ENCODE measurements at regions not wholly inside any gene's neighbourhood (a gene's known extent, or its start where the extent isn't known, plus 50 kb on each side); places are given as distances from the start of the nearest gene placed in this dataset.

DNA sequence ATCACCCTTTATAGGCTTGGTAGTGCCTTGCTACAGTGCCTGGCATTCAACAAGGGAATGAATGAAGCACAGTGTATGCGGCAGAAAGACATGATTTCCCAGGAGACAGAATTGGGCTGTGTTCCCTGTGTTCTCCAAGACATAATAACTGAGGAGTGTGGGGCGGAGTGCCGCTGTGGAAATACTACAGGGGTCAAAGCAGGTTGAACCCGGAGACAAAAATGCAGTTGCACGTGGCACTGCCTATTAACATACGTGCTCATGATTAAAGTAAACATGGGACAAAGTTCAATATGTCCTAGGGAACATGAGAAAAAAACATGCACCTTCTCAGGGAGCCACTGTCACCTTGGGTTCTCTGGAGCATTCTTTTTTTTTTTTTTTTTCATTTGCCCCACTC lies 820.8 kb downstream of the RPA4 start:
- H3K4me1 Mint-ChIP-seq: no peaks in the 10 kb centered on the region
- no peak overlapping the region for H3K4me3 Mint-ChIP-seq
- H3K9me3 Mint-ChIP-seq: peaks cover 6% of the 10 kb centered on the region
- DNase-seq (ENCODE audit: low spot score in 2 of 2, unreplicated experiment in 2 of 2): no peak
- TF ChIP-seq, protein P1, sequence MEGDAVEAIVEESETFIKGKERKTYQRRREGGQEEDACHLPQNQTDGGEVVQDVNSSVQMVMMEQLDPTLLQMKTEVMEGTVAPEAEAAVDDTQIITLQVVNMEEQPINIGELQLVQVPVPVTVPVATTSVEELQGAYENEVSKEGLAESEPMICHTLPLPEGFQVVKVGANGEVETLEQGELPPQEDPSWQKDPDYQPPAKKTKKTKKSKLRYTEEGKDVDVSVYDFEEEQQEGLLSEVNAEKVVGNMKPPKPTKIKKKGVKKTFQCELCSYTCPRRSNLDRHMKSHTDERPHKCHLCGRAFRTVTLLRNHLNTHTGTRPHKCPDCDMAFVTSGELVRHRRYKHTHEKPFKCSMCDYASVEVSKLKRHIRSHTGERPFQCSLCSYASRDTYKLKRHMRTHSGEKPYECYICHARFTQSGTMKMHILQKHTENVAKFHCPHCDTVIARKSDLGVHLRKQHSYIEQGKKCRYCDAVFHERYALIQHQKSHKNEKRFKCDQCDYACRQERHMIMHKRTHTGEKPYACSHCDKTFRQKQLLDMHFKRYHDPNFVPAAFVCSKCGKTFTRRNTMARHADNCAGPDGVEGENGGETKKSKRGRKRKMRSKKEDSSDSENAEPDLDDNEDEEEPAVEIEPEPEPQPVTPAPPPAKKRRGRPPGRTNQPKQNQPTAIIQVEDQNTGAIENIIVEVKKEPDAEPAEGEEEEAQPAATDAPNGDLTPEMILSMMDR (IDR thresholded peaks at IDR 0.05; ENCODE audit: unreplicated experiment): no peak
- no peaks in the 10 kb centered on the region for H3K36me3 Mint-ChIP-seq
- H3K27ac Mint-ChIP-seq: no peak overlapping the region
- no peaks in the 10 kb centered on the region for H3K27me3 Mint-ChIP-seq (ENCODE audit: low read depth)

DNA sequence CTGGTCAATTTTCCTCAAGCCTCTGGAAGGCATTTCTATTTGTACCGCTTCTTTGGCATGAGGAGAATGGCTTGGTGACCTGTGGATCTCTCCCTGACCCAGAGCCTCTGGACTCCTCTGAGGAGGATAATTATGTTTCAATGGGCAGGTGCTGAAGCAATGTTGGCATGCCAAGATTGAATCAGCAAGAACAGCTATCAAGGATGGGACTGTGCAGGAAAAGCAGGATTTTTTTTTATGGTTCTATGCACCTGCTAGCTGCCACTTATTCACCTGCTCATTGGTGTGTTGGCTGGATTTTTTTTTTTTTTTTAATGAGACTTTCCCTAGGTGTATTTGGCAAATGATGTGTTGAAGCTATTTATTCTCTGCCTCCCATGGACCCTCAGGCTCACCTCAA lies 821.2 kb downstream of the RPA4 start:
- no peaks in the 10 kb centered on the region for H3K36me3 Mint-ChIP-seq
- no peaks in the 10 kb centered on the region for H3K27me3 Mint-ChIP-seq (ENCODE audit: low read depth)
- no peaks in the 10 kb centered on the region for H3K4me1 Mint-ChIP-seq
- H3K9me3 Mint-ChIP-seq: peaks cover 10% of the 10 kb centered on the region
- H3K4me3 Mint-ChIP-seq: no peak overlapping the region
- TF ChIP-seq, protein P1 (IDR thresholded peaks at IDR 0.05; ENCODE audit: unreplicated experiment): no peak
- no peak for DNase-seq (ENCODE audit: low spot score in 2 of 2, unreplicated experiment in 2 of 2)
- no peak overlapping the region for H3K27ac Mint-ChIP-seq

DNA sequence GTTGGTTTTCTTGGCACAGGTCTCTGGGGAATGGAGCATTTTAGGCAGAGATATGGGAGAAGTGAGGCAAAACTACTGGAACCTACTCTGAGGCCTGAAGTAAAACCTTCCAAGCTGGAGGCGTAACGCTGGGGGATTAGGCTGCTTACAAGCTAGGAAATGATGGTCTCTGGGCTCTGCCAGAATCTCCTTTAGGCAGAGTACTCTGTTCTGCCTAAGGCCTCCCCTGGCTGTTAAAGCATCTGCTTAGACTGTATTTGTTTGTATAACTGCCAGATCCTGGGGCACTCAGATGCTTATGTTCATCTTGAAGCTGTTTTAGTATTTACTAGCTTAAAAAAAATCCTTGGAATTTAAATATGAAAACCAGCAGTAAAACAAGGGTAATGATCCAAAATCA lies 822.2 kb downstream of the RPA4 start:
- TF ChIP-seq, protein P1 (IDR thresholded peaks at IDR 0.05; ENCODE audit: unreplicated experiment): no peak
- H3K9me3 Mint-ChIP-seq: peaks cover 10% of the 10 kb centered on the region
- H3K4me1 Mint-ChIP-seq: no peaks in the 10 kb centered on the region
- no peak for DNase-seq (ENCODE audit: low spot score in 2 of 2, unreplicated experiment in 2 of 2)
- H3K36me3 Mint-ChIP-seq: no peaks in the 10 kb centered on the region
- H3K27ac Mint-ChIP-seq: no peak overlapping the region
- no peaks in the 10 kb centered on the region for H3K27me3 Mint-ChIP-seq (ENCODE audit: low read depth)
- H3K4me3 Mint-ChIP-seq: no peak overlapping the region

DNA sequence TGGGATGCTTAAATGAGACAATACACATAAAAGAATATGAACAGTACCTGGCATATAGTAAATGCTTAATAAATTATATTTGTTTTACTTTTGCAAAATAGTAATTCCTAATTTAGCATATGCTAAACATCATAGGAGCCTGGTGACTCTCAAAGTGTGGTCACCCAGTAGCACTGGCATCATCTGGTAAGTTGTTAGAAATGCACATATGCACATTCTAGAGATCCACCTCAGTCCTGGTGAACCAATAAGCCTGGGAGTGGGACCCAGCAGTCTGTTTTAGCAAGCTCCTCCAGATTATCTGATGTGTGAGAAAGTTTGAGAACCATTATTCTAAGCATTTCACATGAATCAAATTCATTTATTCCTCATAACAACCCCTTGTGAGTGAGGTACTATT lies 830.4 kb downstream of the RPA4 start:
- DNase-seq (ENCODE audit: low spot score in 2 of 2, unreplicated experiment in 2 of 2): no peak
- TF ChIP-seq, protein P1 (IDR thresholded peaks at IDR 0.05; ENCODE audit: unreplicated experiment): no peak
- Mint-ChIP-seq H3K27ac (no peak overlapping the region), H3K27me3 (ENCODE audit: low read depth) (no peaks in the 10 kb centered on the region), H3K4me1 (no peaks in the 10 kb centered on the region), H3K36me3 (no peaks in the 10 kb centered on the region), H3K4me3 (no peak overlapping the region), H3K9me3 (peaks cover 35% of the 10 kb centered on the region)

DNA sequence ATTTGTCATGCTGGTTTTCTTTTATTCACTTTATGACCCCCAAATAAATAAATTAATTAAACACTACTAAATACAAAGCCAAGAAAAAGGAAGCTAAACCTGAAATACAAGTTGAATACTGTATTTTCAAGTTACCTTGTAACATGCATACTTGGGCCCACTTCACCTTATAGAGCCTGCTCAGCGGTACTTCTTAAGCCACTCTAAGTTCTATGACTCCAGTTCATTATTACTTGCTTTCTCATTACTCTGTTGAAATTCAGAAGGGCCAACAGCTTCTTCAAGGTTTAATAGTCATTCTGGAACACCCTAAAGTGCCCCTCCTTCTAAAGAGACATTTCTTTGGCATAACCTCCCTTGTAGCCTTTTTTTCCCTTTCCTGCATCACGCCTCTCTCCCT lies 844.5 kb downstream of the RPA4 start:
- H3K9me3 Mint-ChIP-seq: peaks cover 10% of the 10 kb centered on the region
- DNase-seq (ENCODE audit: low spot score in 2 of 2, unreplicated experiment in 2 of 2): no peak
- TF ChIP-seq, protein P1 (IDR thresholded peaks at IDR 0.05; ENCODE audit: unreplicated experiment): no peak
- no peak overlapping the region for H3K4me3 Mint-ChIP-seq
- H3K4me1 Mint-ChIP-seq: peaks cover 4% of the 10 kb centered on the region
- no peak overlapping the region for H3K27ac Mint-ChIP-seq
- H3K36me3 Mint-ChIP-seq: no peaks in the 10 kb centered on the region
- no peaks in the 10 kb centered on the region for H3K27me3 Mint-ChIP-seq (ENCODE audit: low read depth)

DNA sequence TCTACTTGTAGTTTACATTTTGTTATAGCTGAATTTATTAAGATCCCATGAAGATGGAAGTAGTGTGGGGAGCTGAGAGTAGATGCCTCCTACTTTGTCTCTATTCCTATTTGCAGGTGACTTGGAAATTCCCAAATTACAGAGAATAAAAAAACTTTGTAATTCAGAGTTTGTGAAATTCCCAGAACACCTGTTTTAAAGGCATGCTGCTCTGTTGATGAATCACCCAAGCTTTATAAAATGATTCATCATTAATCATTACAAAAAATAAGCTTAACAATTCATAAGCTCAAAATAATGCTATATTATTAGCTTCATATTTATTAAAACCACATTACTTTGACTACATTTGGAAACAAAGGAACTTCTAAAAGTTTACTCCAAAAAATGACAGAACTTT lies 856.3 kb downstream of the RPA4 start:
- H3K36me3 Mint-ChIP-seq: no peaks in the 10 kb centered on the region
- TF ChIP-seq, protein P1 (IDR thresholded peaks at IDR 0.05; ENCODE audit: unreplicated experiment): no peak
- H3K27me3 Mint-ChIP-seq (ENCODE audit: low read depth): no peaks in the 10 kb centered on the region
- H3K4me3 Mint-ChIP-seq: no peak overlapping the region
- peak overlapping the region; percentile 31 for H3K27ac Mint-ChIP-seq
- DNase-seq (ENCODE audit: low spot score in 2 of 2, unreplicated experiment in 2 of 2): no peak
- peaks cover 13% of the 10 kb centered on the region for H3K4me1 Mint-ChIP-seq
- peaks cover 15% of the 10 kb centered on the region for H3K9me3 Mint-ChIP-seq

Measured in mesothelial cell of epicardium (in vitro differentiated cells).